Psoas muscle (tissue), 7 donors: ENCODE measurements at regions not wholly inside any gene's neighbourhood (a gene's known extent, or its start where the extent isn't known, plus 50 kb on each side); places are given as distances from the start of the nearest gene placed in this dataset.

Source experiments
- ATAC-seq, 4 donors: fragments of 200-7000 bp; cut with Tn5 transposase; one replicate each; pipeline ENCODE4 v1.9.1; 2020; ENCODE audit warnings: moderate library complexity in 3 of 4, mild to moderate bottlenecking in 2 of 4
- DNase-seq, 2 donors: peaks; one replicate each; pipeline ENCODE4 v3.0.0-alpha.2; 2020
- H3K27ac ChIP-seq: fragments of 200-600 bp; one replicate; pipeline ENCODE4 v1.8.0; 2022
- H3K27me3 ChIP-seq, 3 donors: fragments of 200-600 bp in 1 of 3; one replicate each; pipeline versions ENCODE4 v1.6.1 to v1.8.0; 2013 to 2022; ENCODE audit warnings: low read length in 2 of 3, mild to moderate bottlenecking in 2 of 3, moderate library complexity in 1 of 3; ENCODE audit not compliant: insufficient read depth in 3 of 3
- H3K36me3 ChIP-seq, 2 donors: fragments of 200-600 bp in 1 of 2; one replicate each; pipeline versions ENCODE4 v1.6.1 to v1.8.0; 2013 to 2022; ENCODE audit warnings: low read depth in 1 of 2, mild to moderate bottlenecking in 1 of 2, moderate library complexity in 1 of 2; ENCODE audit not compliant: insufficient read depth in 1 of 2
- H3K4me1 ChIP-seq: fragments of 200-600 bp; one replicate; pipeline ENCODE4 v1.8.0; 2022
- H3K4me3 ChIP-seq: fragments of 200-600 bp; one replicate; pipeline ENCODE4 v1.8.0; 2022; ENCODE audit warnings: mild to moderate bottlenecking
- H3K9me3 ChIP-seq: fragments of 200-600 bp; one replicate; pipeline ENCODE4 v1.8.0; 2022
- WGBS, 3 donors: extraction: QIAGEN DNeasy Blood & Tissue Kit; methylation state at CpG; one replicate each; pipeline versions ENCODE4 v1.1.6 to v1.1.7; 2013; 5-methylcytosine and 5-hydroxymethylcytosine counted together
- intact Hi-C, 2 donors: fragments of 100-400 bp; cut with DNase I; formaldehyde crosslinking; loops; one replicate each; pipeline versions ENCODE4 v1.11.0 to v1.14.2; 2022
- TF ChIP-seq, protein P1 (sequence below): fragments of 200-600 bp; IDR thresholded peaks from one replicate; pipeline ENCODE4 v1.8.0; 2022; ENCODE audit warnings: antibody characterized with exemption
- donor health status: healthy with polysubstance abuse.
- donor health status: DM: no; HTN: no; CAD: no; lungs with moderate emphysema.
- donor health status: Bipolar disorder and iron deficiency.
- donor health status: healthy.
- donor health status: DM: yes; HTN: yes; CAD: no.
- donor health status: DM: no; HTN: no; CAD: no.
- donor health status: DM: yes; HTN: yes; CAD: no.

DNA sequence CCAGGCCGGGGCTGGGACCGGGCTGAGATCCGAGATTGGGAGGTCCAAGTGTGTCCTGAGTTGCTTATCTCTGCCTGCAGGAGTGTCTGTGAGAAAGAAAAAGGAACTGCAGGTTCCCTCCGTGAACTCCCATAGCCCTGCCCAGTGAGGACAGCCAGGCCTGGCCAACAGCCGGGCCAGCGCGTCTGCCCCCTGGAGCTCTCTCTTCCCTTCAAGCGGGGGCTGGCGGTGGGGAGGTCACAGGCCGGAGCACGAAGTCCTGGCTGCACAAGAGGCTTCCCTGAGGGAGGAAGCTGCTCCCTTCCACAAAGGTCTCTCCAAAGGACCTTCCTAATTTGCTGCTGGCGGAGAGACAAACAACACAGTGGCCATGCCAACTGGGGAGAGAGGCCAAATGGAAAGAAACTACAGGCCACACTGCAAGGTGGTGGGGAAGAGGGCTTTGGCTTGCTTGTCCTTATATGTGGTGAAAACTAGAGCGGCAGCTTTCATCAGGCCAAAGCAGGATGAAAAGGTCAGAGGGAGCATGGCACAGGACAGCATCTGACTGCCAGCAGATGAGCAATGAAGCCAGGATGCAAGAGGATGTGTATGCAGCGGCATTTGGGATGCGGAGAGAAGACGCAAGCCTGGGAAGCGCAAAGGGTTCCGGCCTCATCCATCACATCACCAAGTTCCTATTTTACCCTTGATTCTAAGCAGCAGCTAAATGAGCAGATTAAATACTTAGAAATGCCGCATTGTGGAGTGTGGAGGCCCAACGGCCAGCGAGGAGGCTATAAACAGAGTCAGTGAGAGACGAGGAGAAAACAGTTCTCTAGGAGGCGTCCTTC is 260.0 kb downstream of the ERMARD start:
- H3K4me3 ChIP-seq, result no peak overlapping the region
- no peak overlapping the region for H3K27ac ChIP-seq
- peak; percentile 21 to 87 (median 64) for ATAC-seq
- H3K4me1 ChIP-seq, result peaks cover 8% of the 10 kb centered on the region
- intact Hi-C loops, result no loop called here
- H3K27me3 ChIP-seq, result no peaks in the 10 kb centered on the region
- TF ChIP-seq, protein P1, sequence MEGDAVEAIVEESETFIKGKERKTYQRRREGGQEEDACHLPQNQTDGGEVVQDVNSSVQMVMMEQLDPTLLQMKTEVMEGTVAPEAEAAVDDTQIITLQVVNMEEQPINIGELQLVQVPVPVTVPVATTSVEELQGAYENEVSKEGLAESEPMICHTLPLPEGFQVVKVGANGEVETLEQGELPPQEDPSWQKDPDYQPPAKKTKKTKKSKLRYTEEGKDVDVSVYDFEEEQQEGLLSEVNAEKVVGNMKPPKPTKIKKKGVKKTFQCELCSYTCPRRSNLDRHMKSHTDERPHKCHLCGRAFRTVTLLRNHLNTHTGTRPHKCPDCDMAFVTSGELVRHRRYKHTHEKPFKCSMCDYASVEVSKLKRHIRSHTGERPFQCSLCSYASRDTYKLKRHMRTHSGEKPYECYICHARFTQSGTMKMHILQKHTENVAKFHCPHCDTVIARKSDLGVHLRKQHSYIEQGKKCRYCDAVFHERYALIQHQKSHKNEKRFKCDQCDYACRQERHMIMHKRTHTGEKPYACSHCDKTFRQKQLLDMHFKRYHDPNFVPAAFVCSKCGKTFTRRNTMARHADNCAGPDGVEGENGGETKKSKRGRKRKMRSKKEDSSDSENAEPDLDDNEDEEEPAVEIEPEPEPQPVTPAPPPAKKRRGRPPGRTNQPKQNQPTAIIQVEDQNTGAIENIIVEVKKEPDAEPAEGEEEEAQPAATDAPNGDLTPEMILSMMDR, result no peak
- H3K36me3 ChIP-seq, result no peaks in the 10 kb centered on the region
- WGBS, 3 donors, result 38 to 49% (median 39%) methylated on average over 22 to 23 of the region's 23 CpGs
- no peaks in the 10 kb centered on the region for H3K9me3 ChIP-seq
- DNase-seq, result peak in 1 of 2 donors; percentile 73

GRCh38 chr6:170010665-170011203 is 259.3 kb downstream of the ERMARD start:
- Histone ChIP-seq H3K9me3 (no peaks in the 10 kb centered on the region), H3K4me3 (no peak overlapping the region), H3K27ac (no peak overlapping the region), H3K36me3 (no peaks in the 10 kb centered on the region), H3K27me3 (no peaks in the 10 kb centered on the region), H3K4me1 (peaks cover 8% of the 10 kb centered on the region)
- ATAC-seq (peak in 2 of 4 donors; percentile 5 to 26), DNase-seq (no peak)
- WGBS, 3 donors, result 45 to 56% (median 48%) methylated on average over 13 of the region's 13 CpGs
- intact Hi-C loops, result no loop called here
- TF ChIP-seq, protein P1, result no peak

- DNase-seq, result no peak
- H3K27ac ChIP-seq, result no peak overlapping the region
- H3K9me3 ChIP-seq, result peaks cover 4% of the 10 kb centered on the region
- H3K4me1 ChIP-seq, result peaks cover 8% of the 10 kb centered on the region
- TF ChIP-seq, protein P1, result no peak
- no peaks in the 10 kb centered on the region for H3K36me3 ChIP-seq
- intact Hi-C loops, result no loop called here
- no peak overlapping the region for H3K4me3 ChIP-seq
- no peak for ATAC-seq
- WGBS, 3 donors, result 94 to 96% (median 95%) methylated on average over 16 of the region's 16 CpGs
- no peaks in the 10 kb centered on the region for H3K27me3 ChIP-seq
Measured at GRCh38 chr6:170008294-170008785, 256.9 kb downstream of the ERMARD start.

DNA sequence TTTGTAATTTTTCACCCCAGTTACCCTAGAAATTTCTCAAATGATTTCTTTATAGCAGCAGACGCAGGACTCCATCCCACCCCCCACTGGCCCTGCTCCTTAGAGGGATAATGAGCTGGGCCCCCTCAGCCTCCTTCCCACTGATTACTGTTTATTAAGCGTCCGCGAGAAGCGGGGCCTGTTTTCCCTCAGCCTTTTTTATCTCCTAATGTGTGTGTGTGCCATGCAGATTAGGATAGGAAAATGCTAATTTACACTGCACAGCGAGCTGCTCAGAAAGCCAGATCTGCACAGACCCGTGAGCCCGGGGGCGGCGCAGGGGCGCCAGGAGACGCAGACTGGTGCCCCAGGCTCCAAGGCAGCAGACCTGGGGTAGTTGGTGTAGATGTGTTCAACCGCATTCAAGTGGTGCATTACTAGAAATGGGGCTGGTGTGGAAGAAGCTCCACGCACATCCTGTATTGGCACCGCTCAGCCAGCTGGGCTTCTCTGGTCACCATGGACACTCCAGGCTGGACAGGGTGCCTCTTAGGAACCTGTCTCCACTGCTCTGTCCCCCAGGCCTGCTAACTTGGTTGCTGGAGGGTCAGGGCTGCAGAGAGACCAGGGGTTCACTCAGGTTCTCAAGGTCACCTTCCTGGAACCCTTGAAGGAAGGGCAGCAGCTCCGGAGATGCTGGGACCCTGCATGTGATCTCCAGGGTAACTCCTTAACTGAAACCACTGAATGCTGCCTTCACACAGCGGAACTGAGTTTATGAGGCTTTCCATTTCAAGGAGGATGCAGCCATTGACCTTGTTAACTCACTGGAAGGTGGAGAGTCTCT is 256.3 kb downstream of the ERMARD start:
- Histone ChIP-seq H3K27ac (no peak overlapping the region), H3K9me3 (peaks cover 4% of the 10 kb centered on the region), H3K4me1 (peaks cover 8% of the 10 kb centered on the region), H3K27me3 (no peaks in the 10 kb centered on the region), H3K36me3 (no peaks in the 10 kb centered on the region), H3K4me3 (no peak overlapping the region)
- TF ChIP-seq, protein P1, result no peak
- no peak for DNase-seq
- intact Hi-C loops, result no loop called here
- ATAC-seq, result no peak
- WGBS, 3 donors, result 91 to 93% (median 92%) methylated on average over 17 of the region's 17 CpGs
